Astrocyte (in vitro differentiated cells and primary cell): ENCODE measurements at regions not wholly inside any gene's neighbourhood (a gene's known extent, or its start where the extent isn't known, plus 50 kb on each side); places are given as distances from the start of the nearest gene placed in this dataset.

Experiments
- DNase-seq: peaks from one replicate; pipeline ENCODE4 v3.0.0-alpha.2; 2010; ENCODE audit warnings: low read depth
- FAIRE-seq: peaks from 2 replicates; lab custom pipeline; 2011; peaks lifted over from hg19 to GRCh38; lab: Jason Lieb, UNC
- H2AFZ ChIP-seq: 2 replicates; pipeline ENCODE4 v1.6.0; 2012; ENCODE audit warnings: low read depth, low read length, inconsistent platforms
- H3K27ac ChIP-seq: 2 replicates; pipeline ENCODE4 v1.5.1; 2011; ENCODE audit warnings: low read depth, low read length, inconsistent platforms
- H3K27me3 ChIP-seq: 2 replicates; pipeline ENCODE4 v1.6.0; 2011; ENCODE audit warnings: low read length, inconsistent platforms; ENCODE audit not compliant: insufficient read depth
- H3K36me3 ChIP-seq: 2 replicates; pipeline ENCODE4 v1.5.1; 2011; ENCODE audit warnings: low read length, inconsistent platforms; ENCODE audit not compliant: insufficient read depth
- H3K4me1 ChIP-seq: 2 replicates; pipeline ENCODE4 v1.5.1; 2011; ENCODE audit warnings: low read length, inconsistent platforms; ENCODE audit not compliant: insufficient read depth
- H3K4me2 ChIP-seq: 2 replicates; pipeline ENCODE4 v1.6.0; 2012; ENCODE audit warnings: low read length, inconsistent platforms
- H3K4me3 ChIP-seq: 2 replicates; pipeline ENCODE4 v1.5.1; 2011; ENCODE audit warnings: low read depth, mild to moderate bottlenecking, low read length, inconsistent platforms; ENCODE audit not compliant: insufficient read depth
- H3K79me2 ChIP-seq: 2 replicates; pipeline ENCODE4 v1.6.0; 2012; ENCODE audit warnings: mild to moderate bottlenecking, low read length, inconsistent platforms; ENCODE audit not compliant: insufficient read depth
- H3K9ac ChIP-seq: 2 replicates; pipeline ENCODE4 v1.6.0; 2012; ENCODE audit warnings: mild to moderate bottlenecking, low read length, inconsistent platforms
- H3K9me3 ChIP-seq: 2 replicates; pipeline ENCODE4 v1.5.1; 2012; ENCODE audit warnings: low read depth, mild to moderate bottlenecking, low read length, inconsistent platforms; ENCODE audit not compliant: insufficient read depth
- H4K20me1 ChIP-seq: 2 replicates; pipeline ENCODE4 v1.6.0; 2012; ENCODE audit warnings: low read length, inconsistent platforms; ENCODE audit not compliant: insufficient read depth
- H3K27ac Mint-ChIP-seq: one replicate; pipeline ENCODE4 v1.8.0; 2021; ENCODE audit warnings: mild to moderate bottlenecking, mixed read lengths; ENCODE audit not compliant: unreplicated experiment
- H3K27me3 Mint-ChIP-seq: one replicate; pipeline ENCODE4 v1.8.0; 2021; ENCODE audit warnings: low read depth, mixed read lengths; ENCODE audit not compliant: unreplicated experiment
- H3K36me3 Mint-ChIP-seq: one replicate; pipeline ENCODE4 v1.8.0; 2021; ENCODE audit warnings: low read depth, mixed read lengths; ENCODE audit not compliant: unreplicated experiment
- H3K4me1 Mint-ChIP-seq: one replicate; pipeline ENCODE4 v1.8.0; 2021; ENCODE audit warnings: low read depth, mixed read lengths; ENCODE audit not compliant: unreplicated experiment
- H3K4me3 Mint-ChIP-seq: one replicate; pipeline ENCODE4 v1.8.0; 2021; ENCODE audit warnings: mild to moderate bottlenecking, moderate library complexity, mixed read lengths; ENCODE audit not compliant: unreplicated experiment
- H3K9me3 Mint-ChIP-seq: one replicate; pipeline ENCODE4 v1.8.0; 2021; ENCODE audit warnings: mild to moderate bottlenecking, mixed read lengths; ENCODE audit not compliant: unreplicated experiment
- CTCF ChIP-seq: IDR thresholded peaks from 2 replicates; pipeline ENCODE4 v1.5.1; 2011; ENCODE audit warnings: low read depth, mild to moderate bottlenecking, inconsistent platforms, low read length, moderate library complexity; ENCODE audit not compliant: insufficient read depth
- EZH2 ChIP-seq: IDR thresholded peaks from 2 replicates; pipeline ENCODE4 v1.6.1; 2012; ENCODE audit warnings: mild to moderate bottlenecking, low read length, inconsistent platforms; ENCODE audit not compliant: insufficient read depth

GRCh38 chr5:135729321-135729786 lies 105.1 kb upstream of the SLC25A48 start:
- H3K9ac ChIP-seq, result no peak overlapping the region
- FAIRE-seq (no peak), DNase-seq (no peak)
- H3K79me2 ChIP-seq, result no peaks in the 10 kb centered on the region
- H2AFZ ChIP-seq, result no peak overlapping the region
- no peak overlapping the region for H3K4me3 ChIP-seq
- no peak overlapping the region for H3K27ac ChIP-seq
- no peak overlapping the region for H3K4me3 Mint-ChIP-seq
- no peaks in the 10 kb centered on the region for H3K4me1 ChIP-seq
- no peak for TF ChIP-seq EZH2
- peak; percentile 22 for TF ChIP-seq CTCF
- H3K9me3 Mint-ChIP-seq, result no peaks in the 10 kb centered on the region
- H3K36me3 Mint-ChIP-seq, result no peaks in the 10 kb centered on the region
- H3K27ac Mint-ChIP-seq, result no peak overlapping the region
- H3K9me3 ChIP-seq, result no peaks in the 10 kb centered on the region
- no peaks in the 10 kb centered on the region for H4K20me1 ChIP-seq
- H3K4me1 Mint-ChIP-seq, result peaks cover 9% of the 10 kb centered on the region
- no peaks in the 10 kb centered on the region for H3K36me3 ChIP-seq
- peaks cover 6% of the 10 kb centered on the region for H3K27me3 Mint-ChIP-seq
- H3K4me2 ChIP-seq, result no peak overlapping the region
- peaks cover 2% of the 10 kb centered on the region for H3K27me3 ChIP-seq

- Mint-ChIP-seq H3K4me1 (peaks cover 9% of the 10 kb centered on the region), H3K27ac (no peak overlapping the region), H3K9me3 (peaks cover 2% of the 10 kb centered on the region), H3K27me3 (peaks cover 14% of the 10 kb centered on the region), H3K4me3 (no peak overlapping the region), H3K36me3 (no peaks in the 10 kb centered on the region)
- no peak overlapping the region for H3K27ac ChIP-seq
- H4K20me1 ChIP-seq, result no peaks in the 10 kb centered on the region
- TF ChIP-seq EZH2 (no peak), CTCF (no peak)
- no peak overlapping the region for H3K9ac ChIP-seq
- no peaks in the 10 kb centered on the region for H3K36me3 ChIP-seq
- no peak overlapping the region for H3K4me3 ChIP-seq
- DNase-seq (no peak), FAIRE-seq (no peak)
- no peak overlapping the region for H3K4me2 ChIP-seq
- H3K27me3 ChIP-seq, result peaks cover 2% of the 10 kb centered on the region
- no peak overlapping the region for H2AFZ ChIP-seq
- no peaks in the 10 kb centered on the region for H3K4me1 ChIP-seq
- H3K9me3 ChIP-seq, result no peaks in the 10 kb centered on the region
- H3K79me2 ChIP-seq, result no peaks in the 10 kb centered on the region
These were observed 109.8 kb upstream of the SLC25A48 start for GRCh38 chr5:135724617-135725016.

- no peaks in the 10 kb centered on the region for H3K79me2 ChIP-seq
- H3K9ac ChIP-seq, result no peak overlapping the region
- FAIRE-seq (no peak), DNase-seq (no peak)
- H3K36me3 ChIP-seq, result no peaks in the 10 kb centered on the region
- peaks cover 18% of the 10 kb centered on the region for H3K27me3 Mint-ChIP-seq
- H3K27ac Mint-ChIP-seq, result no peak overlapping the region
- no peaks in the 10 kb centered on the region for H3K9me3 ChIP-seq
- no peak overlapping the region for H3K27ac ChIP-seq
- H3K4me2 ChIP-seq, result no peak overlapping the region
- no peak overlapping the region for H2AFZ ChIP-seq
- H4K20me1 ChIP-seq, result no peaks in the 10 kb centered on the region
- H3K36me3 Mint-ChIP-seq, result no peaks in the 10 kb centered on the region
- H3K4me3 Mint-ChIP-seq, result no peak overlapping the region
- H3K4me3 ChIP-seq, result no peak overlapping the region
- H3K4me1 Mint-ChIP-seq, result peaks cover 5% of the 10 kb centered on the region
- TF ChIP-seq CTCF, result no peak
- TF ChIP-seq EZH2, result no peak
- peaks cover 2% of the 10 kb centered on the region for H3K27me3 ChIP-seq
- no peaks in the 10 kb centered on the region for H3K4me1 ChIP-seq
- peaks cover 6% of the 10 kb centered on the region for H3K9me3 Mint-ChIP-seq
These were observed 111.0 kb upstream of the SLC25A48 start for GRCh38 chr5:135723491-135723890.
